ENCODE measurements at regions not wholly inside any gene's neighbourhood (a gene's known extent, or its start where the extent isn't known, plus 50 kb on each side); places are given as distances from the start of the nearest gene placed in this dataset.
"Not testable (repeated sequence)": the region's sequence is repeated elsewhere in the genome, so short reads cannot be mapped to it uniquely, and the experiment has no call there.

- no peak for ATAC-seq
Observed at GRCh38 chr2:52658598-52658997, 1109.0 kb upstream of the CHAC2 start.

- ATAC-seq = no peak
Observed at GRCh38 chr2:52639692-52640091, 1127.9 kb upstream of the CHAC2 start.

- ATAC-seq = no peak
Observed at GRCh38 chr2:52632543-52632942, 1135.1 kb upstream of the CHAC2 start.

- no peak for ATAC-seq
Observed at GRCh38 chr2:52629944-52630343, 1137.7 kb upstream of the CHAC2 start.

- no peak for ATAC-seq
Observed at GRCh38 chr2:52629531-52629930, 1138.1 kb upstream of the CHAC2 start.

GRCh38 chr2:52622266-52622665 is 1145.3 kb upstream of the CHAC2 start:
- no peak for ATAC-seq

GRCh38 chr2:52613064-52613463 is 1154.5 kb upstream of the CHAC2 start:
- ATAC-seq = no peak

GRCh38 chr2:52611759-52612158 is 1155.8 kb upstream of the CHAC2 start:
- ATAC-seq = no peak

GRCh38 chr2:52608030-52608429 is 1159.6 kb upstream of the CHAC2 start:
- no peak for ATAC-seq

GRCh38 chr2:52597346-52597745 is 1170.3 kb upstream of the CHAC2 start:
- ATAC-seq = no peak

- ATAC-seq = no peak
Observed at GRCh38 chr2:52594026-52594425, 1173.6 kb upstream of the CHAC2 start.

GRCh38 chr2:52584071-52584470 is 1183.5 kb upstream of the CHAC2 start:
- ATAC-seq = not testable (repeated sequence)

- no peak for ATAC-seq
Observed at GRCh38 chr2:52572469-52572894, 1195.1 kb upstream of the CHAC2 start.

- no peak for ATAC-seq
Observed at GRCh38 chr2:52571380-52572347, 1195.9 kb upstream of the CHAC2 start.

GRCh38 chr2:52570716-52571115 is 1196.9 kb upstream of the CHAC2 start:
- no peak for ATAC-seq

GRCh38 chr2:52563151-52563550 is 1204.5 kb upstream of the CHAC2 start:
- no peak for ATAC-seq

GRCh38 chr2:52558265-52558664 is 1209.3 kb upstream of the CHAC2 start:
- no peak for ATAC-seq

GRCh38 chr2:52542297-52542696 is 1225.3 kb upstream of the CHAC2 start:
- no peak for ATAC-seq

GRCh38 chr2:52539026-52539970 is 1228.3 kb upstream of the CHAC2 start:
- ATAC-seq = no peak

- no peak for ATAC-seq
Observed at GRCh38 chr2:52537588-52537987, 1230.0 kb upstream of the CHAC2 start.

- no peak for ATAC-seq
Observed at GRCh38 chr2:52536929-52537460, 1230.6 kb upstream of the CHAC2 start.

GRCh38 chr2:52532956-52533355 is 1234.6 kb upstream of the CHAC2 start:
- no peak for ATAC-seq

GRCh38 chr2:52526735-52527134 is 1240.9 kb upstream of the CHAC2 start:
- no peak for ATAC-seq
